Medulla oblongata (tissue), 1 donor: ENCODE measurements at regions not wholly inside any gene's neighbourhood (a gene's known extent, or its start where the extent isn't known, plus 50 kb on each side); places are given as distances from the start of the nearest gene placed in this dataset.
"Not testable (repeated sequence)": the region's sequence is repeated elsewhere in the genome, so short reads cannot be mapped to it uniquely, and the experiment has no call there.

Source experiments
- DNase-seq: peaks from one replicate; pipeline ENCODE4 v3.0.0-alpha.2; 2015; ENCODE audit errors: extremely low spot score

GRCh38 chr2:52396836-52397235 is 1364.9 kb upstream of the NRXN1 start:
- DNase-seq = no peak

- DNase-seq = no peak
Observed at GRCh38 chr2:52395912-52396311, 1364.0 kb upstream of the NRXN1 start.

GRCh38 chr2:52391621-52392020 is 1359.7 kb upstream of the NRXN1 start:
- no peak for DNase-seq

GRCh38 chr2:52390651-52391050 is 1358.7 kb upstream of the NRXN1 start:
- DNase-seq = no peak

- DNase-seq = no peak
Observed at GRCh38 chr2:52387937-52388590, 1356.1 kb upstream of the NRXN1 start.

GRCh38 chr2:52386433-52387030 is 1354.6 kb upstream of the NRXN1 start:
- no peak for DNase-seq

GRCh38 chr2:52383541-52383940 is 1351.6 kb upstream of the NRXN1 start:
- no peak for DNase-seq

GRCh38 chr2:52369178-52369577 is 1337.2 kb upstream of the NRXN1 start:
- DNase-seq = no peak

- no peak for DNase-seq
Observed at GRCh38 chr2:52368141-52368540, 1336.2 kb upstream of the NRXN1 start.

- DNase-seq = no peak
Observed at GRCh38 chr2:52365946-52366345, 1334.0 kb upstream of the NRXN1 start.

- no peak for DNase-seq
Observed at GRCh38 chr2:52356556-52356955, 1324.6 kb upstream of the NRXN1 start.

GRCh38 chr2:52347292-52347691 is 1315.4 kb upstream of the NRXN1 start:
- DNase-seq = no peak

GRCh38 chr2:52345676-52346075 is 1313.7 kb upstream of the NRXN1 start:
- DNase-seq = no peak

GRCh38 chr2:52345082-52345481 is 1313.2 kb upstream of the NRXN1 start:
- DNase-seq = no peak

GRCh38 chr2:52343706-52344266 is 1311.9 kb upstream of the NRXN1 start:
- DNase-seq = no peak

- no peak for DNase-seq
Observed at GRCh38 chr2:52343010-52343409, 1311.1 kb upstream of the NRXN1 start.

GRCh38 chr2:52342458-52342857 is 1310.5 kb upstream of the NRXN1 start:
- no peak for DNase-seq

- no peak for DNase-seq
Observed at GRCh38 chr2:52341732-52342131, 1309.8 kb upstream of the NRXN1 start.

- DNase-seq = peak; percentile 28
Observed at GRCh38 chr2:52340171-52340570, 1308.2 kb upstream of the NRXN1 start.

- DNase-seq = not testable (repeated sequence)
Observed at GRCh38 chr2:52337786-52338185, 1305.9 kb upstream of the NRXN1 start.

- DNase-seq = no peak
Observed at GRCh38 chr2:52336951-52337350, 1305.0 kb upstream of the NRXN1 start.

GRCh38 chr2:52335727-52336126 is 1303.8 kb upstream of the NRXN1 start:
- no peak for DNase-seq

GRCh38 chr2:52334185-52334584 is 1302.3 kb upstream of the NRXN1 start:
- no peak for DNase-seq
